ENCODE measurements at regions not wholly inside any gene's neighbourhood (a gene's known extent, or its start where the extent isn't known, plus 50 kb on each side); places are given as distances from the start of the nearest gene placed in this dataset.

- no peak for TF ChIP-seq YY1 (IDR thresholded peaks at IDR 0.05; ENCODE audit: insufficient read depth, insufficient read length)
- no peak for TF ChIP-seq ZNF274 (IDR thresholded peaks at IDR 0.05; ENCODE audit: low read depth, low read length)
Observed at GRCh38 chr4:34851411-34851810, 1392.9 kb downstream of the ARAP2 start.

Data from NT2/D1 (cell line).